ENCODE measurements at regions not wholly inside any gene's neighbourhood (a gene's known extent, or its start where the extent isn't known, plus 50 kb on each side); places are given as distances from the start of the nearest gene placed in this dataset.

- Histone ChIP-seq H3K4me1 (ENCODE audit: control insufficient read depth, extremely low read depth, insufficient read depth, low read length) (no peaks in the 10 kb centered on the region), H3K9ac (ENCODE audit: control insufficient read depth, extremely low read depth, insufficient read depth, low read length) (no peak overlapping the region), H3K4me3 (ENCODE audit: control insufficient read depth in 2 of 3, extremely low read depth in 1 of 3, insufficient read depth in 2 of 3, low read depth in 1 of 3, low read length in 3 of 3) (no peak overlapping the region), H3K4me2 (ENCODE audit: control insufficient read depth, extremely low read depth, insufficient read depth, low read depth, low read length) (no peak overlapping the region), H4K20me1 (ENCODE audit: control insufficient read depth, extremely low read depth, insufficient read depth, low read length) (no peaks in the 10 kb centered on the region), H3K9me1 (ENCODE audit: control insufficient read depth, extremely low read depth, insufficient read depth, low read length) (no peaks in the 10 kb centered on the region), H3K9me3 (ENCODE audit: control insufficient read depth, low read depth, low read length) (no peaks in the 10 kb centered on the region), H3K27me3 (ENCODE audit: control insufficient read depth, extremely low read depth, insufficient read depth, low read length) (no peaks in the 10 kb centered on the region), H2AFZ (ENCODE audit: control insufficient read depth, low read length) (no peak overlapping the region), H3K27ac (ENCODE audit: control insufficient read depth, insufficient read depth, low read length) (no peak overlapping the region), H3K79me2 (ENCODE audit: control insufficient read depth, insufficient read depth, low read length) (no peaks in the 10 kb centered on the region), H3K36me3 (ENCODE audit: control insufficient read depth in 2 of 2, extremely low read depth in 1 of 2, insufficient read depth in 2 of 2, low read length in 2 of 2) (no peaks in the 10 kb centered on the region)
- DNase-seq (ENCODE audit: low read depth, low spot score) (no peak), FAIRE-seq (no peak)
- dilution Hi-C loops (cut with MboI; ENCODE audit: extremely low pct_ligation_motif_present, low sequenced_read_pairs), result no loop called here
- TF ChIP-seq CTCF (optimal IDR thresholded peaks at IDR 0.05 in 1 of 3, IDR thresholded peaks at IDR 0.05 in 1 of 3, conservative IDR thresholded peaks at IDR 0.05 in 1 of 3; ENCODE audit: extremely low read depth in 1 of 3, insufficient read depth in 2 of 3, low read length in 3 of 3), result peak in 1 of 3 experiments; percentile 8
- TF ChIP-seq EZH2 (IDR thresholded peaks at IDR 0.05; ENCODE audit: low read length), result no peak
Observed at GRCh38 chr15:95410757-95411156, 919.7 kb upstream of the NR2F2 start.

- no peaks in the 10 kb centered on the region for H3K79me2 ChIP-seq (ENCODE audit: control insufficient read depth, insufficient read depth, low read length)
- no peaks in the 10 kb centered on the region for H3K36me3 ChIP-seq (ENCODE audit: control insufficient read depth in 2 of 2, extremely low read depth in 1 of 2, insufficient read depth in 2 of 2, low read length in 2 of 2)
- no peak overlapping the region for H3K27ac ChIP-seq (ENCODE audit: control insufficient read depth, insufficient read depth, low read length)
- dilution Hi-C loops (cut with MboI; ENCODE audit: extremely low pct_ligation_motif_present, low sequenced_read_pairs), result no loop called here
- no peaks in the 10 kb centered on the region for H3K9me1 ChIP-seq (ENCODE audit: control insufficient read depth, extremely low read depth, insufficient read depth, low read length)
- H3K9me3 ChIP-seq (ENCODE audit: control insufficient read depth, low read depth, low read length), result no peaks in the 10 kb centered on the region
- no peaks in the 10 kb centered on the region for H3K4me1 ChIP-seq (ENCODE audit: control insufficient read depth, extremely low read depth, insufficient read depth, low read length)
- TF ChIP-seq EZH2 (IDR thresholded peaks at IDR 0.05; ENCODE audit: low read length), result no peak
- no peak for TF ChIP-seq CTCF (optimal IDR thresholded peaks at IDR 0.05 in 1 of 3, IDR thresholded peaks at IDR 0.05 in 1 of 3, conservative IDR thresholded peaks at IDR 0.05 in 1 of 3; ENCODE audit: extremely low read depth in 1 of 3, insufficient read depth in 2 of 3, low read length in 3 of 3)
- FAIRE-seq (no peak), DNase-seq (ENCODE audit: low read depth, low spot score) (no peak)
- H2AFZ ChIP-seq (ENCODE audit: control insufficient read depth, low read length), result no peak overlapping the region
- H3K4me3 ChIP-seq (ENCODE audit: control insufficient read depth in 2 of 3, extremely low read depth in 1 of 3, insufficient read depth in 2 of 3, low read depth in 1 of 3, low read length in 3 of 3), result no peak overlapping the region
- H3K4me2 ChIP-seq (ENCODE audit: control insufficient read depth, extremely low read depth, insufficient read depth, low read depth, low read length), result no peak overlapping the region
- no peaks in the 10 kb centered on the region for H3K27me3 ChIP-seq (ENCODE audit: control insufficient read depth, extremely low read depth, insufficient read depth, low read length)
- no peak overlapping the region for H3K9ac ChIP-seq (ENCODE audit: control insufficient read depth, extremely low read depth, insufficient read depth, low read length)
- no peaks in the 10 kb centered on the region for H4K20me1 ChIP-seq (ENCODE audit: control insufficient read depth, extremely low read depth, insufficient read depth, low read length)
Observed at GRCh38 chr15:95416576-95416975, 913.9 kb upstream of the NR2F2 start.

Data from keratinocyte (primary cell).